ENCODE measurements at regions not wholly inside any gene's neighbourhood (a gene's known extent, or its start where the extent isn't known, plus 50 kb on each side); places are given as distances from the start of the nearest gene placed in this dataset.

- Histone ChIP-seq H3K27ac (ENCODE audit: low read depth in 1 of 2, low read length in 2 of 2) (no peak overlapping the region), H3K4me1 (ENCODE audit: insufficient read depth, low read length) (no peaks in the 10 kb centered on the region), H3K4me3 (ENCODE audit: low read length) (no peak overlapping the region), H3K9me3 (ENCODE audit: control insufficient read depth in 1 of 2, insufficient read depth in 1 of 2, low read length in 2 of 2) (no peaks in the 10 kb centered on the region), H3K27me3 (ENCODE audit: control insufficient read depth in 1 of 2, insufficient read depth in 2 of 2, low read length in 2 of 2) (no peaks in the 10 kb centered on the region), H3K36me3 (ENCODE audit: insufficient read depth, low read length) (no peaks in the 10 kb centered on the region)
- Mint-ChIP-seq H3K4me1 (ENCODE audit: low read depth) (no peaks in the 10 kb centered on the region), H3K9me3 (peaks cover 7% of the 10 kb centered on the region), H3K27ac (no peak overlapping the region), H3K27me3 (no peaks in the 10 kb centered on the region), H3K4me3 (no peak overlapping the region), H3K36me3 (ENCODE audit: low read depth) (no peaks in the 10 kb centered on the region)
- no peak for DNase-seq
- no peak for TF ChIP-seq CTCF (IDR thresholded peaks at IDR 0.05)
- ChIA-PET CTCF (no interaction called here), POLR2A (no interaction called here)
- intact Hi-C loops (cut with DNase I, micrococcal nuclease): no loop called here
- no peak for ATAC-seq (ENCODE audit: poor library complexity)
Measured at GRCh38 chr14:29352706-29353080, 575.0 kb downstream of the PRKD1 start.

GRCh38 chr14:29353513-29353912 lies 574.1 kb downstream of the PRKD1 start:
- Mint-ChIP-seq H3K36me3 (ENCODE audit: low read depth) (no peaks in the 10 kb centered on the region), H3K4me1 (ENCODE audit: low read depth) (no peaks in the 10 kb centered on the region), H3K4me3 (no peak overlapping the region), H3K9me3 (peaks cover 7% of the 10 kb centered on the region), H3K27me3 (no peaks in the 10 kb centered on the region), H3K27ac (no peak overlapping the region)
- ChIA-PET POLR2A (no interaction called here), CTCF (no interaction called here)
- no peak overlapping the region for H3K27ac ChIP-seq (ENCODE audit: low read depth in 1 of 2, low read length in 2 of 2)
- ATAC-seq (ENCODE audit: poor library complexity) (no peak), DNase-seq (no peak)
- no peak overlapping the region for H3K4me3 ChIP-seq (ENCODE audit: low read length)
- no peaks in the 10 kb centered on the region for H3K27me3 ChIP-seq (ENCODE audit: control insufficient read depth in 1 of 2, insufficient read depth in 2 of 2, low read length in 2 of 2)
- intact Hi-C loops (cut with DNase I, micrococcal nuclease): no loop called here
- TF ChIP-seq CTCF (IDR thresholded peaks at IDR 0.05): no peak
- no peaks in the 10 kb centered on the region for H3K36me3 ChIP-seq (ENCODE audit: insufficient read depth, low read length)
- no peaks in the 10 kb centered on the region for H3K4me1 ChIP-seq (ENCODE audit: insufficient read depth, low read length)
- no peaks in the 10 kb centered on the region for H3K9me3 ChIP-seq (ENCODE audit: control insufficient read depth in 1 of 2, insufficient read depth in 1 of 2, low read length in 2 of 2)

GRCh38 chr14:29354486-29354885 lies 573.2 kb downstream of the PRKD1 start:
- no peak for ATAC-seq (ENCODE audit: poor library complexity)
- TF ChIP-seq CTCF (IDR thresholded peaks at IDR 0.05): no peak
- Mint-ChIP-seq H3K4me1 (ENCODE audit: low read depth) (no peaks in the 10 kb centered on the region), H3K27me3 (no peaks in the 10 kb centered on the region), H3K9me3 (peaks cover 7% of the 10 kb centered on the region), H3K4me3 (no peak overlapping the region), H3K36me3 (ENCODE audit: low read depth) (no peaks in the 10 kb centered on the region), H3K27ac (no peak overlapping the region)
- H3K4me1 ChIP-seq (ENCODE audit: insufficient read depth, low read length): no peaks in the 10 kb centered on the region
- H3K4me3 ChIP-seq (ENCODE audit: low read length): no peak overlapping the region
- H3K27me3 ChIP-seq (ENCODE audit: control insufficient read depth in 1 of 2, insufficient read depth in 2 of 2, low read length in 2 of 2): no peaks in the 10 kb centered on the region
- DNase-seq: no peak
- H3K9me3 ChIP-seq (ENCODE audit: control insufficient read depth in 1 of 2, insufficient read depth in 1 of 2, low read length in 2 of 2): no peaks in the 10 kb centered on the region
- no peak overlapping the region for H3K27ac ChIP-seq (ENCODE audit: low read depth in 1 of 2, low read length in 2 of 2)
- intact Hi-C loops (cut with DNase I, micrococcal nuclease): no loop called here
- no peaks in the 10 kb centered on the region for H3K36me3 ChIP-seq (ENCODE audit: insufficient read depth, low read length)
- ChIA-PET POLR2A (no interaction called here), CTCF (no interaction called here)
